ENCODE measurements at regions not wholly inside any gene's neighbourhood (a gene's known extent, or its start where the extent isn't known, plus 50 kb on each side); places are given as distances from the start of the nearest gene placed in this dataset.

DNA sequence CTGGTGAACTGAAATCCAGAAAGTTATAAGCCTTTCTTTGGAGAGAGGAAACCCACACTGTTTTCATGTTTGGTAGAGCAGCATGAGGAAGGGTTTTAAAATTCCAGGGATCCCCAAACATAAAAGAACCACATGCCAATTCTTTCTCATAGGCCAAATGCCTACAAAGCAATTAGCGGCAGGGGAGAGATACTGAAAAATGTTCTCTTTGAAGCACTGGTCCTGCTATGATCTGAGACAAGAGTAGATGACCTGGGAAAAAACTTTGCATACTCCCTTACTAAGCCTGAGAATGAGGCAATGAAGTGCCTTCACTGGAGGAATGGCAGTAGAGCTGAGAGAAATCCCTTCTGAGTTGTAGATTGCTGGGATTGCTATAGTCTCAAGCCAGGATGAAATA lies 1261.7 kb downstream of the DSC3 start:
- DNase-seq (ENCODE audit: low read depth) = no peak
- H3K4me3 ChIP-seq (ENCODE audit: control insufficient read depth, low read depth, low read length) = no peak overlapping the region
- TF ChIP-seq, protein P1, sequence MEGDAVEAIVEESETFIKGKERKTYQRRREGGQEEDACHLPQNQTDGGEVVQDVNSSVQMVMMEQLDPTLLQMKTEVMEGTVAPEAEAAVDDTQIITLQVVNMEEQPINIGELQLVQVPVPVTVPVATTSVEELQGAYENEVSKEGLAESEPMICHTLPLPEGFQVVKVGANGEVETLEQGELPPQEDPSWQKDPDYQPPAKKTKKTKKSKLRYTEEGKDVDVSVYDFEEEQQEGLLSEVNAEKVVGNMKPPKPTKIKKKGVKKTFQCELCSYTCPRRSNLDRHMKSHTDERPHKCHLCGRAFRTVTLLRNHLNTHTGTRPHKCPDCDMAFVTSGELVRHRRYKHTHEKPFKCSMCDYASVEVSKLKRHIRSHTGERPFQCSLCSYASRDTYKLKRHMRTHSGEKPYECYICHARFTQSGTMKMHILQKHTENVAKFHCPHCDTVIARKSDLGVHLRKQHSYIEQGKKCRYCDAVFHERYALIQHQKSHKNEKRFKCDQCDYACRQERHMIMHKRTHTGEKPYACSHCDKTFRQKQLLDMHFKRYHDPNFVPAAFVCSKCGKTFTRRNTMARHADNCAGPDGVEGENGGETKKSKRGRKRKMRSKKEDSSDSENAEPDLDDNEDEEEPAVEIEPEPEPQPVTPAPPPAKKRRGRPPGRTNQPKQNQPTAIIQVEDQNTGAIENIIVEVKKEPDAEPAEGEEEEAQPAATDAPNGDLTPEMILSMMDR (IDR thresholded peaks at IDR 0.05; ENCODE audit: control insufficient read depth, insufficient read depth, low read depth, low read length, missing control alignments) = no peak

DNA sequence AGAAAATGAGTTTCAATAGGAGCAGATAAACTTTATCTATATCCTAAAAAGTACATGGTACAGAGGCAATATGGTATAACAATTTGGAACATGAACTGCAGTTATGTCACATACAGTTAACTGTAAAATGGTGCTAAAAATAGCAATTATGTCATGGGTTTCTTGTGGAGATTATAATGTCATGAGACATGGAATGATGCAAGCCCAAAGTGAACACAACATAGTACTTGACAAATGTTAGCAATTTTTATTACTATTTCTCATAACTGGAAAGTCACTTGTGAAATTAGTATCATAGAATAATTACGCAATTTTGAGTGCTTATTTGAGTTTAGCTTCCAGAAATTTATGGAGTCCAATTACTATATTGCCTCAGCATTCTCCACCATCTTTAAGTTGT lies 1263.4 kb downstream of the DSC3 start:
- no peak overlapping the region for H3K4me3 ChIP-seq (ENCODE audit: control insufficient read depth, low read depth, low read length)
- TF ChIP-seq, protein P1 (IDR thresholded peaks at IDR 0.05; ENCODE audit: control insufficient read depth, insufficient read depth, low read depth, low read length, missing control alignments) = no peak
- DNase-seq (ENCODE audit: low read depth) = peak; percentile 3

DNA sequence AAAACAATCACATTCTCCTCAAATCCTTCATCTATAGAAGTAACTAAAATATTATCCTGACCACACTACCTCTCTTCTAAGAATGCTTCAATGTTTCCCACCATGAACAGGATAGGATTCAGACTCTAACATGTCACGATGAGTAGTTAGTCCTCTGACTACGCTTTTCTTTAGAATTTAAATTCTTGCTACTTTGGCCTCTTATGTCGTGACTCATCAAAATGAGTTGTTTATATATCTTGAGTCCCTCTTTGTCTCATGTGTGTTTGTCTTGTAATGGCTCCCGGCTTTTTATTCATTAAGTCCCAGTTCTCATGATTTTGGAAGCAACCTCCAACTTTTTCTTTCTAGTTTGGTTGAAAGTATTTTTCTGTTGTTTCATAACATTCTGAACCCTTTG lies 1289.2 kb downstream of the DSC3 start:
- no peak overlapping the region for H3K4me3 ChIP-seq (ENCODE audit: control insufficient read depth, low read depth, low read length)
- no peak for DNase-seq (ENCODE audit: low read depth)
- TF ChIP-seq, protein P1 (IDR thresholded peaks at IDR 0.05; ENCODE audit: control insufficient read depth, insufficient read depth, low read depth, low read length, missing control alignments) = no peak

DNA sequence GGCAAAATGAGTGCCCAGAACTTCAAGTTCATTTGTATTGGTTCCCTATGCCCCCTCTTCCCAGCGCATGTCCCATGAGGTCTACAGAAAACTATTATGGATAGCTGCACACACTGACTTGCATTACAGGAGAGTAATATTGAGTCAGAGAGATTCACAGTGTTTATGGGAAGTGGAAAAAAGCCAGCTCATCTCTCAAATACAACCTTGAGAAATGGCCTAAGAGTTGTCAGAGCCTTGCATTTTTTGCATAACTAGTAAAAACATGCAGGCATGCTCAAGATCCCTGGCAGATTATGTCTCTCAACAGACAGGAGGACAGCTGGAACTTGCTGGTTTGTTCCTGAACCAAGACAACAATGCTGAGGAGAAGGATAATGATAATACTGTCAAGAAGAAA lies 1292.8 kb downstream of the DSC3 start:
- TF ChIP-seq, protein P1 (IDR thresholded peaks at IDR 0.05; ENCODE audit: control insufficient read depth, insufficient read depth, low read depth, low read length, missing control alignments) = no peak
- DNase-seq (ENCODE audit: low read depth) = peak; percentile 54
- H3K4me3 ChIP-seq (ENCODE audit: control insufficient read depth, low read depth, low read length) = no peak overlapping the region

DNA sequence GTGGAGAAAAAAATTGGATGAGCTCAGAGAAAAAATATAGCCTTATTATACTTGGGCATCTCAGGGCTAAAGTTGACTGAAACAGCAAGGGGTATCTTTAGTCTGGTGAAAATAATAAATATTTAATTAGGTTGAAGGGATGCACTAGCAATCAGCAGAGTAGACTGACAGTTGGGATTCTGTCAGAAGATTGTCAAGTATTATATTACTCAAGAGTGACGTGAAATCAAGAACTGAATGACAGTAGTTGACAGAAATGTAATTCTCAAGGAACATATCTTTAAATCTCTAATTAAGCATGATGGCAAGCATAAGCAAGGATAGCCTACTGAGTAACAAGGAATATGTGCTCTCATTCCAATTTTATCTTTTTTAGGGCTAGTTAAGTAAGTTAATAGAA lies 1301.1 kb downstream of the DSC3 start:
- H3K4me3 ChIP-seq (ENCODE audit: control insufficient read depth, low read depth, low read length) = no peak overlapping the region
- DNase-seq (ENCODE audit: low read depth) = no peak
- TF ChIP-seq, protein P1 (IDR thresholded peaks at IDR 0.05; ENCODE audit: control insufficient read depth, insufficient read depth, low read depth, low read length, missing control alignments) = no peak

DNA sequence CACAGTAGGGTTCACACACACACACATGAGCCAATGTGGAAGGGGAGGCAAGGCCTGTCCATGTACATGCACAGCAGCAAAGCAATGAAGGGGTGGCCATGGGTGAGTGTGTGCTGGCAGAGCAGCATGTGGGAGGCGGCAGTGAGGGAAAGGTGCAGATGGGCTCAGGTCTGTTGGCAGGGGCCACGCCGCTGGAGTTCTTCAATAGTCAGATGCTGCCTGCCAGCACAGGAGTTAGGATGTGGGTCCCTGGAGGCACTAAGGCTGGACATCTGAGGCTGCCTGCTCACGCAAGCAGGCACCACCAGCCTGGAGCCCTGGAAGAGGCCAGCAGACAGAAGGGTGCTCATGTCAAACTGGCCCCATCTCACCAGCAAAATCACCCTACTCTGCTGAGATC lies 1304.9 kb downstream of the DSC3 start:
- no peak for DNase-seq (ENCODE audit: low read depth)
- TF ChIP-seq, protein P1 (IDR thresholded peaks at IDR 0.05; ENCODE audit: control insufficient read depth, insufficient read depth, low read depth, low read length, missing control alignments) = no peak
- no peak overlapping the region for H3K4me3 ChIP-seq (ENCODE audit: control insufficient read depth, low read depth, low read length)

DNA sequence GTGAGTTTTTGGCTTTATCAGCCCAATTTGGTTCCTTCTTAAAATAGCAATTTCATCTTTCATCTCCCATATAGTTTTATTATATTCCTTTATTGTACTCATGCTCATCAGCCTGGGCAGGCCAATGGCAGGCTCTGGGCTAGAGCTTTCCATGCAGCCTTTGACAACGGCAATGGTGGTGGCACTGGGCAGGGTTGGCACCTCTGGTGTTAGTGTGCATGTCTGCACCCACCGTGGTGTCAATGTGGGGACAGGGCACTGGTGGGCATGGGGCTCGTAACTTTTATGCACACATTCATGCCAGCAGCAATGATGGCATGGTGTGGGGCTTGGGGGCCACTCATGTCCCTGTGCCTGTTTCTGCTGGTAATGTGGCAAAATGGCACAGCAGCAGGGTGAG lies 1305.4 kb downstream of the DSC3 start:
- H3K4me3 ChIP-seq (ENCODE audit: control insufficient read depth, low read depth, low read length) = no peak overlapping the region
- no peak for DNase-seq (ENCODE audit: low read depth)
- TF ChIP-seq, protein P1 (IDR thresholded peaks at IDR 0.05; ENCODE audit: control insufficient read depth, insufficient read depth, low read depth, low read length, missing control alignments) = no peak
